SK-N-SH (cell line): ENCODE measurements at regions not wholly inside any gene's neighbourhood (a gene's known extent, or its start where the extent isn't known, plus 50 kb on each side); places are given as distances from the start of the nearest gene placed in this dataset.

Experiments
- CTCF ChIA-PET: fragments of 300-600, 350-600 bp; formaldehyde crosslinking; extraction: SDS; loops from one replicate; lab custom pipeline; 2021; lab: Yijun Ruan, JAX
- POLR2A ChIA-PET: fragments of 350-600 bp; sonication (Branson Sonifier 250); formaldehyde crosslinking; extraction: SDS; loops from one replicate; lab custom pipeline; 2020; ENCODE audit warnings: antibody characterized with exemption, inconsistent platforms; lab: Yijun Ruan, JAX
- DNase-seq: peaks from one replicate; pipeline ENCODE4 v3.0.0; 2012
- H2AFZ ChIP-seq: fragments of 200-600 bp; sonication (generic); 2 replicates; pipeline ENCODE4 v1.8.1; 2016; ENCODE audit warnings: antibody characterized with exemption, mild to moderate bottlenecking, low read depth
- H3F3A ChIP-seq: fragments of 200-600 bp; sonication (generic); replicated peaks from 2 replicates; pipeline ENCODE3; 2016; ENCODE audit warnings: antibody characterized with exemption, mild to moderate bottlenecking; ENCODE audit not compliant: insufficient read depth
- H3K27ac ChIP-seq, 2 experiments: fragments of 200-500 bp in 1 of 2; fragments of 200-600 bp in 1 of 2; sonication (Bioruptor generic) in 1 of 2; sonication (generic), shearing (Covaris generic) in 1 of 2; 2 replicates each; pipeline versions ENCODE4 v1.5.1 to v1.6.1; 2014 to 2016; ENCODE audit warnings: low read depth in 2 of 2, inconsistent platforms in 1 of 2, low read length in 1 of 2, mild to moderate bottlenecking in 1 of 2, mixed read lengths in 1 of 2
- H3K27me3 ChIP-seq: fragments of 200-600 bp; sonication (generic), shearing (Covaris generic); 2 replicates; pipeline ENCODE4 v1.6.1; 2016; ENCODE audit warnings: mixed run types; ENCODE audit not compliant: insufficient read depth
- H3K36me3 ChIP-seq, 2 experiments: fragments of 200-500 bp in 1 of 2; fragments of 200-600 bp in 1 of 2; sonication (Bioruptor generic) in 1 of 2; sonication (generic) in 1 of 2; replicated peaks in 1 of 2; 2 replicates each; pipeline versions ENCODE3 to v1.5.1; 2014 to 2016; ENCODE audit warnings: low read length in 1 of 2, mild to moderate bottlenecking in 1 of 2; ENCODE audit not compliant: insufficient read depth in 2 of 2, control insufficient read depth in 1 of 2
- H3K4me1 ChIP-seq, 2 experiments: fragments of 200-500 bp in 1 of 2; fragments of 200-600 bp in 1 of 2; sonication (Bioruptor generic) in 1 of 2; sonication (generic), shearing (Covaris generic) in 1 of 2; 2 replicates each; pipeline versions ENCODE4 v1.5.1 to v1.6.1; 2014 to 2016; ENCODE audit warnings: low read depth in 1 of 2, low read length in 1 of 2, mixed run types in 1 of 2; ENCODE audit not compliant: insufficient read depth in 2 of 2, control insufficient read depth in 1 of 2
- H3K4me2 ChIP-seq: fragments of 200-600 bp; sonication (generic), shearing (Covaris generic); 2 replicates; pipeline ENCODE4 v1.6.1; 2017; ENCODE audit warnings: mixed run types
- H3K4me3 ChIP-seq, 2 experiments: fragments of 200-500 bp in 1 of 2; fragments of 200-600 bp in 1 of 2; sonication (Bioruptor generic) in 1 of 2; sonication (generic), shearing (Covaris generic) in 1 of 2; 2 replicates each; pipeline versions ENCODE4 v1.5.1 to v1.8.1; 2014 to 2016; ENCODE audit warnings: low read depth in 2 of 2, inconsistent platforms in 1 of 2, low read length in 1 of 2, mild to moderate bottlenecking in 1 of 2, mixed read lengths in 1 of 2, moderate library complexity in 1 of 2
- H3K79me2 ChIP-seq: fragments of 200-600 bp; sonication (generic); 2 replicates; pipeline ENCODE4 v1.8.1; 2017; ENCODE audit warnings: mild to moderate bottlenecking; ENCODE audit not compliant: insufficient read depth
- H3K9ac ChIP-seq: fragments of 200-600 bp; sonication (generic); 2 replicates; pipeline ENCODE4 v1.6.1; 2017; ENCODE audit warnings: mixed run types
- H3K9me2 ChIP-seq: fragments of 200-600 bp; sonication (generic); 2 replicates; pipeline ENCODE4 v1.6.1; 2017; ENCODE audit warnings: mixed run types
- H3K9me3 ChIP-seq: fragments of 200-600 bp; sonication (generic); 2 replicates; pipeline ENCODE4 v1.6.1; 2017; ENCODE audit warnings: mixed run types, mild to moderate bottlenecking, moderate library complexity
- H4K20me1 ChIP-seq: fragments of 200-600 bp; sonication (generic); 2 replicates; pipeline ENCODE4 v1.6.1; 2017; ENCODE audit warnings: mild to moderate bottlenecking, mixed run types; ENCODE audit not compliant: insufficient read depth
- CHD2 ChIP-seq: fragments of 150-350 bp; IDR thresholded peaks from 2 replicates; pipeline ENCODE4 v1.6.1; 2018; ENCODE audit warnings: low read length; ENCODE audit not compliant: partially characterized antibody
- CTCF ChIP-seq: fragments of 200-600 bp; sonication (generic); IDR thresholded peaks from 2 replicates; pipeline ENCODE4 v1.6.1; 2017; ENCODE audit warnings: antibody characterized with exemption, mild to moderate bottlenecking, moderate library complexity
- ELF1 ChIP-seq: IDR thresholded peaks from 2 replicates; pipeline ENCODE4 v1.4.0; 2012
- EZH2phosphoT487 ChIP-seq: fragments of 200-600 bp; sonication (generic); IDR thresholded peaks from 2 replicates; pipeline ENCODE4 v1.6.1; 2017; ENCODE audit warnings: low read depth, mixed run types, mild to moderate bottlenecking, antibody characterized with exemption, moderate library complexity, borderline replicate concordance
- NFIC ChIP-seq: IDR thresholded peaks from 2 replicates; pipeline ENCODE4 v1.4.0; 2012; ENCODE audit warnings: borderline replicate concordance
- NRF1 ChIP-seq: IDR thresholded peaks from 2 replicates; pipeline ENCODE4 v1.6.1; 2012; ENCODE audit warnings: low read depth, mild to moderate bottlenecking, low read length
- RFX5 ChIP-seq: IDR thresholded peaks from 2 replicates; pipeline ENCODE4 v1.6.1; 2012; ENCODE audit warnings: mild to moderate bottlenecking, improper control_type of control experiment, low read length
- RXRA ChIP-seq: IDR thresholded peaks from 2 replicates; pipeline ENCODE4 v1.4.0; 2012; ENCODE audit warnings: low read depth, mild to moderate bottlenecking, borderline replicate concordance
- TAF1 ChIP-seq: IDR thresholded peaks from 2 replicates; pipeline ENCODE4 v1.6.1; 2012; ENCODE audit warnings: low read depth, mild to moderate bottlenecking, low read length, moderate library complexity, borderline replicate concordance
- USF2 ChIP-seq: fragments of 150-350 bp; IDR thresholded peaks from 2 replicates; pipeline ENCODE4 v1.6.1; 2017; ENCODE audit warnings: antibody characterized with exemption, low read length, low read depth, borderline replicate concordance
- YY1 ChIP-seq: IDR thresholded peaks from 2 replicates; pipeline ENCODE4 v1.4.0; 2012; ENCODE audit warnings: low read depth, mild to moderate bottlenecking
- WGBS: methylation state at CpG from one replicate; pipeline ENCODE4 v1.1.6; 2017; ENCODE audit warnings: low lambda C conversion rate; 5-methylcytosine and 5-hydroxymethylcytosine counted together

- POLR2A ChIA-PET: no interaction called here
- Histone ChIP-seq H4K20me1 (no peaks in the 10 kb centered on the region), H3K27ac (no peak overlapping the region), H3K27me3 (no peaks in the 10 kb centered on the region), H3K4me2 (no peak overlapping the region), H3K9ac (no peak overlapping the region), H3K9me3 (no peaks in the 10 kb centered on the region), H3K36me3 (no peaks in the 10 kb centered on the region), H3F3A (no peaks in the 10 kb centered on the region), H3K4me3 (no peak overlapping the region), H3K9me2 (no peaks in the 10 kb centered on the region), H3K79me2 (no peaks in the 10 kb centered on the region), H3K4me1 (peaks cover 3 to 4% of the 10 kb centered on the region in 2 experiments; a peak in 2 of 4 replicates), H2AFZ (no peak overlapping the region)
- CTCF ChIA-PET: no interaction called here
- DNase-seq: no peak
- 0 out of 2 replicates have a peak, but pooled peaks have one; percentile 10 for TF ChIP-seq CTCF
- no peak for TF ChIP-seq RFX5
- 86% methylated on average over 5 of the region's 5 CpGs for WGBS
These were observed 74.5 kb upstream of the USP24 start for GRCh38 chr1:55289614-55290013.

- CTCF ChIA-PET: interaction anchor here (0.9 to 1.3 kb wide), 5 partner anchors 11 to 1296 kb away, joined by 3 to 5 read pairs (median 4); no protein-coding TSS in a partner anchor
- DNase-seq: no peak
- POLR2A ChIA-PET: no interaction called here
- H3K9ac ChIP-seq: no peak overlapping the region
- H3K9me3 ChIP-seq: no peaks in the 10 kb centered on the region
- peaks cover 3 to 4% of the 10 kb centered on the region in 2 experiments; a peak in 2 of 4 replicates for H3K4me1 ChIP-seq
- H4K20me1 ChIP-seq: no peaks in the 10 kb centered on the region
- H3K4me2 ChIP-seq: no peak overlapping the region
- no peak overlapping the region for H2AFZ ChIP-seq
- no peaks in the 10 kb centered on the region for H3K36me3 ChIP-seq
- no peaks in the 10 kb centered on the region for H3F3A ChIP-seq
- H3K9me2 ChIP-seq: no peaks in the 10 kb centered on the region
- H3K27me3 ChIP-seq: no peaks in the 10 kb centered on the region
- no peaks in the 10 kb centered on the region for H3K79me2 ChIP-seq
- TF ChIP-seq CTCF (no peak), NFIC (no peak), RXRA (no peak), ELF1 (no peak), EZH2phosphoT487 (no peak), YY1 (no peak), CHD2 (no peak), USF2 (no peak), NRF1 (no peak), TAF1 (no peak)
- H3K27ac ChIP-seq: no peak overlapping the region
- no peak overlapping the region for H3K4me3 ChIP-seq
- WGBS: 97% methylated on average over 7 of the region's 7 CpGs
These were observed 73.9 kb upstream of the USP24 start for GRCh38 chr1:55289042-55289441.
